HG02973 (cell line): ENCODE measurements at regions not wholly inside any gene's neighbourhood (a gene's known extent, or its start where the extent isn't known, plus 50 kb on each side); places are given as distances from the start of the nearest gene placed in this dataset.

Experiments used
- ATAC-seq: cut with Tn5 transposase; IDR thresholded peaks from one replicate; pipeline ENCODE4 v1.9.1; 2021; ENCODE audit warnings: moderate library complexity; ENCODE audit not compliant: unreplicated experiment

- no peak for ATAC-seq
Observed at GRCh38 chr5:89946508-89946907, 463.0 kb downstream of the CETN3 start.

- ATAC-seq, result no peak
Observed at GRCh38 chr5:89942171-89942570, 467.4 kb downstream of the CETN3 start.

- ATAC-seq, result no peak
Observed at GRCh38 chr5:89936576-89936975, 473.0 kb downstream of the CETN3 start.

- ATAC-seq, result no peak
Observed at GRCh38 chr5:89934069-89934468, 475.5 kb downstream of the CETN3 start.

- ATAC-seq, result no peak
Observed at GRCh38 chr5:89932771-89933181, 476.8 kb downstream of the CETN3 start.

GRCh38 chr5:89930591-89931392 lies 478.8 kb downstream of the CETN3 start:
- ATAC-seq, result peak; percentile 94

- no peak for ATAC-seq
Observed at GRCh38 chr5:89929834-89930233, 479.7 kb downstream of the CETN3 start.

GRCh38 chr5:89929173-89929572 lies 480.4 kb downstream of the CETN3 start:
- no peak for ATAC-seq

GRCh38 chr5:89922161-89922560 lies 487.4 kb downstream of the CETN3 start:
- no peak for ATAC-seq

GRCh38 chr5:89917112-89917511 lies 492.4 kb downstream of the CETN3 start:
- no peak for ATAC-seq

GRCh38 chr5:89916131-89916530 lies 493.4 kb downstream of the CETN3 start:
- no peak for ATAC-seq

- no peak for ATAC-seq
Observed at GRCh38 chr5:89908876-89909275, 500.7 kb downstream of the CETN3 start.

- no peak for ATAC-seq
Observed at GRCh38 chr5:89904442-89904841, 505.1 kb downstream of the CETN3 start.

GRCh38 chr5:89901983-89902382 lies 507.6 kb downstream of the CETN3 start:
- ATAC-seq, result no peak

GRCh38 chr5:89901346-89901745 lies 508.2 kb downstream of the CETN3 start:
- no peak for ATAC-seq

GRCh38 chr5:89900346-89900745 lies 509.2 kb downstream of the CETN3 start:
- ATAC-seq, result no peak

GRCh38 chr5:89899559-89899958 lies 510.0 kb downstream of the CETN3 start:
- ATAC-seq, result no peak

GRCh38 chr5:89893546-89893945 lies 516.0 kb downstream of the CETN3 start:
- ATAC-seq, result no peak

- ATAC-seq, result no peak
Observed at GRCh38 chr5:89885670-89886069, 523.9 kb downstream of the CETN3 start.

GRCh38 chr5:89883967-89884366 lies 525.6 kb downstream of the CETN3 start:
- no peak for ATAC-seq

GRCh38 chr5:89878140-89879132 lies 531.1 kb downstream of the CETN3 start:
- ATAC-seq, result no peak

GRCh38 chr5:89871906-89872305 lies 537.6 kb downstream of the CETN3 start:
- ATAC-seq, result no peak
